WERI-Rb-1 (cell line): ENCODE measurements at regions not wholly inside any gene's neighbourhood (a gene's known extent, or its start where the extent isn't known, plus 50 kb on each side); places are given as distances from the start of the nearest gene placed in this dataset.

Experiments
- DNase-seq: peaks from one replicate; pipeline ENCODE4 v3.0.0-alpha.2; 2020
- H3K27ac ChIP-seq: fragments of 250-450 bp; sonication (Bioruptor Pico); 2 replicates; pipeline ENCODE4 v1.5.1; 2020; ENCODE audit warnings: mild to moderate bottlenecking, moderate library complexity
- H3K27me3 ChIP-seq: fragments of 250-450 bp; sonication (Bioruptor Pico); 2 replicates; pipeline ENCODE4 v1.5.1; 2021; ENCODE audit warnings: mild to moderate bottlenecking, low read depth, moderate library complexity; ENCODE audit not compliant: insufficient read depth, severe bottlenecking
- H3K36me3 ChIP-seq: fragments of 250-450 bp; sonication (Bioruptor Pico); 2 replicates; pipeline ENCODE4 v1.5.1; 2020; ENCODE audit warnings: mild to moderate bottlenecking, moderate library complexity
- H3K4me3 ChIP-seq: 2 replicates; pipeline ENCODE4 v1.5.1; 2011; ENCODE audit warnings: low read depth, mild to moderate bottlenecking, control low read depth, low read length
- H3K9me3 ChIP-seq: fragments of 250-450 bp; sonication (Bioruptor Pico); 2 replicates; pipeline ENCODE4 v1.5.1; 2021; ENCODE audit warnings: mild to moderate bottlenecking, moderate library complexity; ENCODE audit not compliant: severe bottlenecking
- CTCF ChIP-seq: IDR thresholded peaks from 2 replicates; pipeline ENCODE4 v1.5.1; 2011; ENCODE audit warnings: low read depth, mild to moderate bottlenecking, control low read depth, inconsistent platforms, low read length

GRCh38 chr12:5244513-5244972, 187.4 kb upstream of the NTF3 start:
- TF ChIP-seq CTCF: no peak
- H3K27me3 ChIP-seq: no peaks in the 10 kb centered on the region
- no peak overlapping the region for H3K27ac ChIP-seq
- H3K4me3 ChIP-seq: no peak overlapping the region
- no peaks in the 10 kb centered on the region for H3K9me3 ChIP-seq
- H3K36me3 ChIP-seq: no peaks in the 10 kb centered on the region
- no peak for DNase-seq

GRCh38 chr12:5246196-5246595, 185.7 kb upstream of the NTF3 start:
- no peak for DNase-seq
- H3K4me3 ChIP-seq: no peak overlapping the region
- no peaks in the 10 kb centered on the region for H3K9me3 ChIP-seq
- H3K27me3 ChIP-seq: no peaks in the 10 kb centered on the region
- H3K27ac ChIP-seq: no peak overlapping the region
- no peak for TF ChIP-seq CTCF
- no peaks in the 10 kb centered on the region for H3K36me3 ChIP-seq

- no peaks in the 10 kb centered on the region for H3K27me3 ChIP-seq
- no peak for TF ChIP-seq CTCF
- H3K36me3 ChIP-seq: no peaks in the 10 kb centered on the region
- no peak for DNase-seq
- H3K4me3 ChIP-seq: no peak overlapping the region
- H3K9me3 ChIP-seq: no peaks in the 10 kb centered on the region
- no peak overlapping the region for H3K27ac ChIP-seq
These were observed 184.8 kb upstream of the NTF3 start for GRCh38 chr12:5247144-5247543.

- Histone ChIP-seq H3K9me3 (no peaks in the 10 kb centered on the region), H3K36me3 (no peaks in the 10 kb centered on the region), H3K27ac (no peak overlapping the region), H3K4me3 (no peak overlapping the region), H3K27me3 (no peaks in the 10 kb centered on the region)
- no peak for TF ChIP-seq CTCF
- no peak for DNase-seq
These were observed 183.7 kb upstream of the NTF3 start for GRCh38 chr12:5248230-5248629.

- Histone ChIP-seq H3K27ac (no peak overlapping the region), H3K4me3 (no peak overlapping the region), H3K9me3 (no peaks in the 10 kb centered on the region), H3K36me3 (no peaks in the 10 kb centered on the region), H3K27me3 (no peaks in the 10 kb centered on the region)
- DNase-seq: no peak
- TF ChIP-seq CTCF: no peak
These were observed 182.8 kb upstream of the NTF3 start for GRCh38 chr12:5248999-5249526.

GRCh38 chr12:5251092-5251491, 180.8 kb upstream of the NTF3 start:
- no peaks in the 10 kb centered on the region for H3K9me3 ChIP-seq
- no peaks in the 10 kb centered on the region for H3K27me3 ChIP-seq
- TF ChIP-seq CTCF: no peak
- no peak for DNase-seq
- no peak overlapping the region for H3K4me3 ChIP-seq
- H3K36me3 ChIP-seq: no peaks in the 10 kb centered on the region
- H3K27ac ChIP-seq: no peak overlapping the region
